NCI-H446 treated with DMSO at 0.1 percent for 48 hours (cell line): ENCODE measurements at regions not wholly inside any gene's neighbourhood (a gene's known extent, or its start where the extent isn't known, plus 50 kb on each side); places are given as distances from the start of the nearest gene placed in this dataset.

ENCODE experiments used
- DNase-seq: peaks from one replicate; lab custom pipeline; 2025; lab: John Stamatoyannopoulos, UW

GRCh38 chr3:188940573-188940932 lies 231.2 kb upstream of the TPRG1 start:
- DNase-seq = no peak

GRCh38 chr3:188941103-188941502 lies 230.7 kb upstream of the TPRG1 start:
- DNase-seq = no peak

DNA sequence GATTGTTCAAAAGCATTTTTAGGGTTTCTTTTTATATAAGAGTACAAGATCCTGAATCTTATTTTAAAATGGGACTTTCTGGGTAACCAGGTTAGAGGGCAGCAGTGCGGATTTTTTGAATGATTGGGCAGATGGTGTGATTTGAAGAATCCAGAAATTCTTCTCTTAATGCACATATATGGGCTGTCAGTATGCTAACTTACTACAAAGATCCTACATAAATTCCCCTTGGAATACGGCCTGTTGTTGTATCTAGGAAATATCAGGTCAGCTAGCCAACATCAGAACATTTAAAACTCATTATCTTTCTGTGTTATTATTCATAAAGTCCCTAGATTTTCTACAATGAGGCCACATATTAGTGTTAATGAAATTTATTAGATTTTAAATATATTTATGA lies 229.6 kb upstream of the TPRG1 start:
- no peak for DNase-seq

DNA sequence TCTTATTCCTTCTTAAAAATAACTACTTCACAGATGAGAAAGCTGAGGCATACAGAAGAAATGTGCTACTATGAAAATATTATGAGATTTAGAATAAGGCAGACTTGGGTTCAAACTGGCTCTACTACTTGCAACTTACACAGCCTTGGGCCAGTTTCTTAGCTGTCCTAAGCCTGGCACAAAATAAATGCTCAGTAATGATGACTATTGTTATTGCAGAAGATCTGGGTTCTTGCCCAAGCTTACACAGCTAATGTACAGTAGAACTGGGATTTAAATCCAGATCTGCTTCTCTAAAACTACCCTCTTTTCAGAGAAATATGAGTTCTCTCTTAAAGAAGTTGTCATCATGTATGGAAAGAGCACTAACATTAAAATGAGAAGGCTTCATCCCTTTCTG lies 228.2 kb upstream of the TPRG1 start:
- no peak for DNase-seq

DNA sequence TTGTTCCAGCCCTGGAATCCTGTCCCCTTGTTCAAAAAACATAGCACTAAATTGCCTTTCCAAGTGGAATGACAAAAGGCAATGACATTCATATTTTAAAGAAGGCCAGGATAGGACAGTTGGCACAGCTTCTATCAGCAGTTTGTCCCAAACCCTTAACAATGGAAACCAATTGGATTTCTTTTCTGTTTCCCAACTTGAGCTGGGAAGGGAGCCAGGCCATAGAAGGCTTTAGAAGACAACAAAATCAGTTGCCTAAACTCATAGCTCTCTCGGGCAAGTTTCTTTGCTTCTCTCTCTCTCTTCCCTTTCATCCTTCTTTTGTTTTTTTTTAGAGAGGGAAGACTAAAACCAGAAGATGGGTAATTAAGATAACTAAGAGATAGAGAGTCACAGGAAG lies 227.7 kb upstream of the TPRG1 start:
- no peak for DNase-seq

- no peak for DNase-seq
Observed at GRCh38 chr3:188946351-188947240, 225.2 kb upstream of the TPRG1 start.

GRCh38 chr3:188947401-188948280 lies 224.1 kb upstream of the TPRG1 start:
- DNase-seq = peak; percentile 99

GRCh38 chr3:188948281-188948996 lies 223.3 kb upstream of the TPRG1 start:
- peak; percentile 53 for DNase-seq

GRCh38 chr3:188948997-188949389 lies 222.8 kb upstream of the TPRG1 start:
- DNase-seq = no peak

DNA sequence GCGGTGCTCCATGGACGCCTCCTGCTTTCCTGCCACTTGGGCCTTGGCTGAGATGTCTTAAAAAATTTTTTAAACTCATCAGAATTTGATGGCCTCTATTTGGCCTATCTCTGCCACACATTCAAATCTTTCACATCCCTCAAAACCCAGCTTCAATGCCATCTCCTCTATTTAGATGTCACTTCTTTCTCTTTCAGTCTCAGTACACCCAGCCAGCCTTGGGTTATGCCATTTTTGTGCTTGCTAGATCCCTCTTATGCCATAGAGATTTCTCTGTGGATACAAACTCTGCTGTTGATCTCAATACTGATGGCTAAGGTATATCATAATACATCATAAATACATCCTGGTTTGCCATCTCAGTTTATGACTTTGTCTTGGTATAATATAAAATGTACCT lies 222.3 kb upstream of the TPRG1 start:
- DNase-seq = no peak

GRCh38 chr3:188949996-188950395 lies 221.8 kb upstream of the TPRG1 start:
- no peak for DNase-seq

DNA sequence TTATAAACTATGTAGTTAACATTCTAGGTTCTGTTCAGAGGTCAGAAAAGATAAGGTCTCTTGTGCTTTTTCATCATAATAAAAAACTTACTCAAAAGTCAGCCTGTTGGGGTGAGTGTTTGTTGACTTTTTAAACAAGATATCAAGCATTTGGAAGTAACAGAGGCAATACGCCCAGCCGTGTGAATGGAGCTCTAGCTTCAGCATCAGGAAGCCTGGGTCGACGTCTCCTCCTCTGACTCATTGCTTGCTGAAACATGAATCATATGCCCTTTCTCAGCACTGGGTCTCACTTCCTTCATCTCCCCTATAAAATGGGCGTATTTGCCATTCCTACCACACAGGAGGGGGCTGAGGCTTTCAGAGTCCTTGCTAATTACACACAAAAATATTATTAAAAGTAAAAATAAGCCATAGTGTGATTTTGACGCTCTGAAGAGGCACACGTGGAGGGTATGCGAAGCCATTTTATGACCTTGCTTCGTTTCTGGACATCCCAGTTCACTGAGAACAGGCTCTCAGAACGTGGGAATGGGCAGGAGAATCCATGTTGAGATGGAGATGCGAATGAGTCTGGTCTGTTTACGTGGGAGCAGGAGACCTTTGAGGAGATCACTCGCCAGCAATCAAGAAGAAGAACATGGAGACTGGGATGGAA lies 220.8 kb upstream of the TPRG1 start:
- DNase-seq = no peak

DNA sequence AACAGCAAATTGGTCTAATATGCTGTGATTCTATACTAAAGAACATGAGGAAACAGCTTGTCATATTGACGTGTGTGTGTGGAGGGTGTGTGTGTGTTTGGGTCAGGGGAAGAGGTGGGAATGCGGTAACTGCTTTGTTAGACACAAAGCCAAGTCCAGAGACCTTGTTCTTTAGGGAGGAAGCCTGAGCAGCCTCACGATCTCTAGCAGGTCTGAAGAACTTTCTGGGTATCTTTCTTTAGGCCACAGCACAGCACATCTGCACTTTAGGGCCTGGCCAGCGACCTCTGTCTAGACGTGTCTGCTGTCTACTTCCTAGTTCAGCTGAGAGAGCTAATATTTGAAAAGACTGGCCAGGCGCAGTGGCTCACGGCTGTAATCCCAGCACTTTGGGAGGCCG lies 220.0 kb upstream of the TPRG1 start:
- no peak for DNase-seq

- DNase-seq = peak; percentile 72
Observed at GRCh38 chr3:188954590-188955208, 217.1 kb upstream of the TPRG1 start.

- DNase-seq = no peak
Observed at GRCh38 chr3:188955919-188956318, 215.9 kb upstream of the TPRG1 start.

DNA sequence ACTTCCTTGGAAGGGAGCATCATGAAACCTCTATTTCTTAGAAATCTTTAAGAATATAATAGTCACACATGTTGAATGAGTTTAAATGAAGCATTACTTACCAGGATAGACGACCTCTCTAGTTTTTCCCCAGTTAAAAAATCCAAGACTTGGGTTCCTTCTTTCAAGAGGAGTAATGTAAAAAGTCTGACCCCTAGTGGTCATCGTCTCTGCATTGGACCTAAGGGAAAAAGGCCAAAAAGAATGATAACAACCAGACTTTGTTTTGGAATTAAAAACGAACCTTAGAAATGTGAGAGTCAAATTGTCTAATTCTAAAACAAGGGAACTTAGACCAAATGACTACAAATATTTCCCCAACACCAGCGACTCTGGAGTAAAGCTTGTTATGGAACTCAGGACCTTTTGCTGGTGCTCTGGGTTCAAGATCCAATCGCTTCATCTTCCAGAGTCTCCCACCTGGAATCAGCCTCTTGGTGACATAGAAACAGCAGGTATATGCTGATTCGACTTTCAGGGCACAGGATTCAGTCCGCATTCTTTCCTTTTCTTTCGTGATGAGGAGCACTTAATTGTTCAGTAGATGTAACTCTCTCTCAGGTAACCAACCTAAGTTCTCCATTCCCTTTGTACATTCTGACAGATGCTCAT lies 214.8 kb upstream of the TPRG1 start:
- peak; percentile 48 for DNase-seq

GRCh38 chr3:188959013-188959412 lies 212.8 kb upstream of the TPRG1 start:
- DNase-seq = no peak

- DNase-seq = no peak
Observed at GRCh38 chr3:188962253-188963247, 209.2 kb upstream of the TPRG1 start.

GRCh38 chr3:188964957-188965356 lies 206.8 kb upstream of the TPRG1 start:
- no peak for DNase-seq

DNA sequence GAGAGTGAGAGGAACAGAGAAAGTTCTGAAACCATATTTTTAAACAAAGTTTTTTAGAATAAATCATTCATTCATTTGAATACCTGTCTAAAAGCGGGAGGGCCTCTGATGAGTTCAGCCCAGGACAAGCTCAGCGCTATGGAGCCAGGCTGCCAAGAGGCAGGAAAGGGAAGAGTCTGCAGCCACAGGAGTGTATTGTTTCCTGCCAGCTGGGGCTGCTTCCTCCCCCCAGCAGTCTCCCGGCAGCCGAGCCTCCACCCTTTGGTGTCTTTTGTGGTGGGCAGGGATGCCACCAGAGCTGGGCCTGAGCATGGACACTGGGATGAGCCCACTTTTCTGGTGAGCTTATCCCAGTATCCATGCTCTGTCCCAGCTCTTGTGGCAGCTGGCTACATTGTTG lies 199.5 kb upstream of the TPRG1 start:
- no peak for DNase-seq
